HepG2 (cell line): ENCODE measurements at regions not wholly inside any gene's neighbourhood (a gene's known extent, or its start where the extent isn't known, plus 50 kb on each side); places are given as distances from the start of the nearest gene placed in this dataset.

Experiments
- GPBP1L1 ChIP-seq: sonication (generic); formaldehyde crosslinking; IDR thresholded peaks from 2 replicates; pipeline ENCODE4 v1.5.0; 2020; ENCODE audit warnings: mild to moderate bottlenecking, missing genetic modification reagents
- NFAT5 ChIP-seq: sonication (generic); formaldehyde crosslinking; IDR thresholded peaks from 2 replicates; pipeline ENCODE4 v1.4.0; 2020; ENCODE audit warnings: missing genetic modification reagents
- REL ChIP-seq: sonication (generic); formaldehyde crosslinking; conservative IDR thresholded peaks from 2 replicates; pipeline ENCODE4 v1.8.0; 2022; ENCODE audit warnings: mild to moderate bottlenecking, missing genetic modification reagents, moderate library complexity
- ZBTB34 ChIP-seq: sonication (generic); formaldehyde crosslinking; IDR thresholded peaks from 2 replicates; pipeline ENCODE4 v1.8.0; 2022; ENCODE audit warnings: mild to moderate bottlenecking, missing genetic modification reagents
- ZNF720 ChIP-seq: sonication (generic); formaldehyde crosslinking; IDR thresholded peaks from 2 replicates; pipeline ENCODE4 v1.4.0; 2020; ENCODE audit warnings: missing genetic modification reagents
- ZNF800 ChIP-seq: sonication (generic); formaldehyde crosslinking; IDR thresholded peaks from 2 replicates; pipeline ENCODE4 v1.4.0; 2020; ENCODE audit warnings: missing genetic modification reagents

GRCh38 chr6:14036911-14037310 is 80.7 kb upstream of the CD83 start (continued):
- TF ChIP-seq ZBTB34 (CRISPR knock-in tag) (no peak), REL (CRISPR knock-in tag) (no peak), GPBP1L1 (CRISPR knock-in tag) (no peak), NFAT5 (CRISPR knock-in tag) (no peak), ZNF800 (CRISPR knock-in tag) (no peak), ZNF720 (CRISPR knock-in tag) (no peak)
